Cardiac fibroblast (primary cell): ENCODE measurements at regions not wholly inside any gene's neighbourhood (a gene's known extent, or its start where the extent isn't known, plus 50 kb on each side); places are given as distances from the start of the nearest gene placed in this dataset.
"Not testable (repeated sequence)": the region's sequence is repeated elsewhere in the genome, so short reads cannot be mapped to it uniquely, and the experiment has no call there.

Source experiments
- DNase-seq, 2 donors: peaks; one replicate each; pipeline versions ENCODE4 v3.0.0 to v3.0.0-alpha.2; 2010; ENCODE audit warnings: low read depth in 2 of 2
- H3K4me3 ChIP-seq, 2 donors: replicated peaks in 1 of 2; 1 replicate in 1 of 2; 2 replicates in 1 of 2; pipeline ENCODE4 v1.5.1; 2011; ENCODE audit warnings: low read depth in 2 of 2, low read length in 2 of 2, mild to moderate bottlenecking in 2 of 2, moderate library complexity in 1 of 2
- CTCF ChIP-seq: IDR thresholded peaks from one replicate; pipeline ENCODE4 v1.5.1; 2011; ENCODE audit warnings: low read depth, mild to moderate bottlenecking, low read length, inconsistent platforms

GRCh38 chr20:1816384-1817381, 78.5 kb upstream of the SIRPA start:
- H3K4me3 ChIP-seq, result no peak overlapping the region
- TF ChIP-seq CTCF, result no peak
- DNase-seq, result peak; percentile 86 to 88

GRCh38 chr20:1815502-1816085, 79.6 kb upstream of the SIRPA start:
- no peak for DNase-seq
- TF ChIP-seq CTCF, result no peak
- H3K4me3 ChIP-seq, result no peak overlapping the region

- H3K4me3 ChIP-seq, DNase-seq: not testable (repeated sequence)
Observed at GRCh38 chr20:1814861-1815260, 80.3 kb upstream of the SIRPA start.

GRCh38 chr20:1813674-1814635, 81.3 kb upstream of the SIRPA start:
- H3K4me3 ChIP-seq, result no peak overlapping the region
- no peak for DNase-seq
- TF ChIP-seq CTCF, result no peak

GRCh38 chr20:1813101-1813529, 82.1 kb upstream of the SIRPA start:
- no peak for TF ChIP-seq CTCF
- DNase-seq, result peak; percentile 90 to 91
- no peak overlapping the region for H3K4me3 ChIP-seq

- no peak for DNase-seq
- no peak overlapping the region for H3K4me3 ChIP-seq
- TF ChIP-seq CTCF, result no peak
Observed at GRCh38 chr20:1811621-1812498, 83.3 kb upstream of the SIRPA start.
